ENCODE measurements at regions not wholly inside any gene's neighbourhood (a gene's known extent, or its start where the extent isn't known, plus 50 kb on each side); places are given as distances from the start of the nearest gene placed in this dataset.

DNA sequence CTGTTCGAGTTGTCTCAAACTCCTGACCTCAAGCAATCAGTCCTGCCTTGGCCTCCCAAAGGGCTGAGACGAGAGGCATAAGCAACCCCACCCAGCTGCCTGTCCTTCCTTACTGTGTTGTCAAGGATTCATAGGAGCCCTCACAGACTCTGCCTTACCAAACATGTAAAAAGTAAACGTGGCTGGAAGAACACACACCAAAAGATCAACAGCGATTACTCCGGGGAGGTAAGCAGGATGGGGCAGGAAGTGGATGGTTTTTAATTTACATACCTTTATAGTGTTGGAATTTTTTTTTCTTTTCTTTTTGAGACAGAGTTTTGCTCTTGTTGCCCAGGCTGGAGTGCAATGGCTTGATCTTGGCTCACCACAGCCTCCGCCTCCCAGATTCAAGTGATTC, 61.5 kb upstream of the EGLN3 start:
- H3K4me3 ChIP-seq (replicated peaks; ENCODE audit: low read depth, low read length), result no peak overlapping the region
- TF ChIP-seq, protein P1, sequence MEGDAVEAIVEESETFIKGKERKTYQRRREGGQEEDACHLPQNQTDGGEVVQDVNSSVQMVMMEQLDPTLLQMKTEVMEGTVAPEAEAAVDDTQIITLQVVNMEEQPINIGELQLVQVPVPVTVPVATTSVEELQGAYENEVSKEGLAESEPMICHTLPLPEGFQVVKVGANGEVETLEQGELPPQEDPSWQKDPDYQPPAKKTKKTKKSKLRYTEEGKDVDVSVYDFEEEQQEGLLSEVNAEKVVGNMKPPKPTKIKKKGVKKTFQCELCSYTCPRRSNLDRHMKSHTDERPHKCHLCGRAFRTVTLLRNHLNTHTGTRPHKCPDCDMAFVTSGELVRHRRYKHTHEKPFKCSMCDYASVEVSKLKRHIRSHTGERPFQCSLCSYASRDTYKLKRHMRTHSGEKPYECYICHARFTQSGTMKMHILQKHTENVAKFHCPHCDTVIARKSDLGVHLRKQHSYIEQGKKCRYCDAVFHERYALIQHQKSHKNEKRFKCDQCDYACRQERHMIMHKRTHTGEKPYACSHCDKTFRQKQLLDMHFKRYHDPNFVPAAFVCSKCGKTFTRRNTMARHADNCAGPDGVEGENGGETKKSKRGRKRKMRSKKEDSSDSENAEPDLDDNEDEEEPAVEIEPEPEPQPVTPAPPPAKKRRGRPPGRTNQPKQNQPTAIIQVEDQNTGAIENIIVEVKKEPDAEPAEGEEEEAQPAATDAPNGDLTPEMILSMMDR (IDR thresholded peaks at IDR 0.05; ENCODE audit: low read depth, low read length, missing control alignments), result no peak

DNA sequence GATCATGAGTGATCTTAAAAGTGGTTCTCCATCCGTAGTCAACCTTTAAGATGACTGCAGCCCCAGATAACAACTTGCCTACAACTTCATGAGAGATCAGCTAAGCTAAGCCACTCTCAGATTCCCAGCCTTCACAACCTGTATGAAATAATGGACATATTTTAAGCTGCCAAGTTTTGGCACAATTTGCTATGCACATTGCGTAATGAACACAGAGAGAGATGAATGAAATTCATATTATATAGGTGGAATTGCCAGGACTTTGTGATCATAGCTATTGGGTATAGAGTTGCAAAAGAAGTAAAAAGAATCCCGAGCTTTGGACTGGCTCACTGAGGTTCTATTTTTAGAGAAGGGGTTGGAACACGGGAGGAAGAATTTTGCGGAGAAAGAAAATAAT, 59.1 kb upstream of the EGLN3 start:
- TF ChIP-seq, protein P1 (IDR thresholded peaks at IDR 0.05; ENCODE audit: low read depth, low read length, missing control alignments), result no peak
- DNase-seq (ENCODE audit: extremely low read depth, low read depth), result no peak
- no peak overlapping the region for H3K4me3 ChIP-seq (replicated peaks; ENCODE audit: low read depth, low read length)

More for the DNA sequence above, 61.5 kb upstream of the EGLN3 start:
- DNase-seq (ENCODE audit: extremely low read depth, low read depth), result no peak

DNA sequence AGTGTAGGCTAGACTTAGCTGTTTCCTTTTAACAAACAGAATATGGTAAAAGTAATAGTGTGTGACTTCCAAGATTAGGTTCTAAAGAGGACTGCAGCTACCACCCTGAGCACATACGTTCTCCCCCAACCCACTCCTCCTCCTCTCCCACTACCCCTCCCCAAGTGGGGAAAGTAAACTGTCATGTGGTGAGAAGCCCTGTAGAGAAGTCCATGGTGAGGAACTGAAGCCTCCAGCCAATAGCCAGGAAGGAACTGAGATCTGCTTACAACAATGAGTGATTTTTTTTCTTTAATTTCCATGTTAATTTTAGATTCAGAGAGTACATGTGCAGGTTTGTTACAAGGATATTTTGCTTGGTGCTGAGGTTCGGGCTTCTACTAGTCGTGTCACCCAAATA, 57.0 kb upstream of the EGLN3 start:
- no peak overlapping the region for H3K4me3 ChIP-seq (replicated peaks; ENCODE audit: low read depth, low read length)
- TF ChIP-seq, protein P1 (IDR thresholded peaks at IDR 0.05; ENCODE audit: low read depth, low read length, missing control alignments), result no peak
- no peak for DNase-seq (ENCODE audit: extremely low read depth, low read depth)

DNA sequence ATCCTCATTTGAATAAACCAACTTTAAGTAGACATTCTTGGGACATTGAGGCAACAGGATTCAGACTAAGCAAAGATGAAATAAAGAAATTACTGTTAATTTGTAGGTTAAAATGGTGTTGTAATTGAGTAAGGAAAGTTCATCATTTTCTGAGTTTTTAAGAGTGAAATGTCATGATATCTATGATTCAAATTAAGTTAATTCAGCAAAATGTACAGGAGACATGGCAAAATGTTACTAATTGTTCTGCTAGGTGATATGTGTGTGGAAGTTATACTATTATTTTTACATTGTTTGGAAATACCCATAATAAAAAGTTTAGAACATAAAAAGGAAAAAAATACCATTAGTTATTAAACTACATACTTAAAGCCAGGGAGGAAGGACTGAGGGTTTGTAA, 55.0 kb upstream of the EGLN3 start:
- TF ChIP-seq, protein P1 (IDR thresholded peaks at IDR 0.05; ENCODE audit: low read depth, low read length, missing control alignments), result no peak
- no peak overlapping the region for H3K4me3 ChIP-seq (replicated peaks; ENCODE audit: low read depth, low read length)
- DNase-seq (ENCODE audit: extremely low read depth, low read depth), result no peak

DNA sequence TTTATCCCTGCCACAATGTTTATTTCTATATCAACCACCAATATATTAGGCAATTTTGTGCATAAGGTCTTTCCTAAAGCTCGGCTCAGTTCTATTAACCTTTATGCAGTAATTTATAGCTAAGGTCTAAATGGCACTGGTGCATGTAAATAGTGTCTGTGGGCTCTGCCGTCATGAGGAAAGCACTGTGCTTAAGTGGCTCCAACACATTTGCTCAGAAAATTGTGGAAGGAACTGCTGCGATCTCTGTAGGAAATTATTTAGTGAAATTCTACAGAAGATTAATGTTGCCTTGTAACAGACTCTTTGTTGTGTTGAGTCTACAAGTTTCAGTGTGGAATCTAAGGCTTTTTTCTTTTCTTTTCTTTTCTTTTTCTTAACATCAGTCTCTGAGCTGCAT, 54.0 kb upstream of the EGLN3 start:
- no peak overlapping the region for H3K4me3 ChIP-seq (replicated peaks; ENCODE audit: low read depth, low read length)
- TF ChIP-seq, protein P1 (IDR thresholded peaks at IDR 0.05; ENCODE audit: low read depth, low read length, missing control alignments), result no peak
- DNase-seq (ENCODE audit: extremely low read depth, low read depth), result no peak

DNA sequence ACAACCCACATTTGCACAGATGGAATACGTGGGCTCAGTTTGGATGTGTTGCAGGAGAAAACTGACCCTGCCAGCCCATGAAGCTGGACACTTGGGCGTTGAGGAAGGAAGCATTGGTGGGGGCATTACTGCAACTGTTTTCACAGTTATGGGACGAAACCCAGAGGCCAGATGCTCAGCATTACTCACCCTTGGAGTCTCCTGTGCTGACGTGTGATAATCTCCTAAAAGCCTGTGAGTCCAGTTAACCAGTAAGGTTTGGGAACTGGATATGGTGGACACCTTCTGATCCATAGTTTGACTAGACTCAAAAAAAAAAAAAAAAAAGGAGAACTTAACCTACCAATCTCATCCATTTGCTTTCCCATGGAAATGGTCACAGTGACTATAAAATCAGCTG, 52.8 kb upstream of the EGLN3 start:
- TF ChIP-seq, protein P1 (IDR thresholded peaks at IDR 0.05; ENCODE audit: low read depth, low read length, missing control alignments), result no peak
- no peak overlapping the region for H3K4me3 ChIP-seq (replicated peaks; ENCODE audit: low read depth, low read length)
- DNase-seq (ENCODE audit: extremely low read depth, low read depth), result no peak

DNA sequence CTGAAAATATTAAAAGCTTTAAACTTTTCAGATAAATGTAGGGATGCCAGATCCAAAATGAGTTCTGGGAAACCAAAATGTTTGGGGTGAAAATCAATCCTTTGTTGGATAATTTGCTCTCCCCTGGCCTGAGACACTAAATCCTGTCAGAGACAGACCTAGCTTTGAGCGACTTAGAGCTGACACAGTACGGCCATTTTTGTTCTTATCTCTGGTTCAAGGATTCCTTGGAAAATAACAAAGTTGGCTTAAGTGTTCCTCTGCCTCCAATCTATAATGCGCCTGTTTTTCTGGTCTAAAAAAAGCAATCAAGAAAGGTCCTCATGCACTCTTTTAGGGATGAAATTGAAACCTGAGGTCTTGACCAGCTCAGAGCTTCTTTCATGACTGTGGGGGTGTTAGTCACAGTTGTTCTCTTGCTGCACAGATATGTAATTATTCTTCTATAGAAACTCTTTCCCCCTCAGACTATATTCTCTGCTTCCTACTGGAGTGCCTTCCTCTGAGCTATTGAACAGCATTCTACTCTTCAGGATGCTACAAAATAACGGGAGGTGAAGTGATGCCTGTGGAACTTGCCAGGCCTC, 52.3 kb upstream of the EGLN3 start:
- no peak overlapping the region for H3K4me3 ChIP-seq (replicated peaks; ENCODE audit: low read depth, low read length)
- TF ChIP-seq, protein P1 (IDR thresholded peaks at IDR 0.05; ENCODE audit: low read depth, low read length, missing control alignments), result no peak
- DNase-seq (ENCODE audit: extremely low read depth, low read depth), result no peak
